GM18873 (cell line): ENCODE measurements at regions not wholly inside any gene's neighbourhood (a gene's known extent, or its start where the extent isn't known, plus 50 kb on each side); places are given as distances from the start of the nearest gene placed in this dataset.
"Not testable (repeated sequence)": the region's sequence is repeated elsewhere in the genome, so short reads cannot be mapped to it uniquely, and the experiment has no call there.

Source experiments
- ATAC-seq: cut with Tn5 transposase; IDR thresholded peaks from one replicate; pipeline ENCODE4 v1.9.1; 2021; ENCODE audit warnings: mild to moderate bottlenecking, moderate library complexity, moderate number of reproducible peaks; ENCODE audit not compliant: unreplicated experiment, low FRiP score

GRCh38 chr20:53823121-53823764 lies 229.6 kb upstream of the ZNF217 start:
- ATAC-seq: no peak

GRCh38 chr20:53822534-53822933 lies 228.9 kb upstream of the ZNF217 start:
- no peak for ATAC-seq

- ATAC-seq: no peak
Observed at GRCh38 chr20:53819973-53820451, 226.4 kb upstream of the ZNF217 start.

GRCh38 chr20:53818457-53819177 lies 225.0 kb upstream of the ZNF217 start:
- ATAC-seq: no peak

- ATAC-seq: not testable (repeated sequence)
Observed at GRCh38 chr20:53817513-53817912, 223.9 kb upstream of the ZNF217 start.

GRCh38 chr20:53816872-53817398 lies 223.3 kb upstream of the ZNF217 start:
- ATAC-seq: no peak

GRCh38 chr20:53815509-53815908 lies 221.9 kb upstream of the ZNF217 start:
- no peak for ATAC-seq

GRCh38 chr20:53814060-53814459 lies 220.4 kb upstream of the ZNF217 start:
- ATAC-seq: no peak

GRCh38 chr20:53813636-53814035 lies 220.0 kb upstream of the ZNF217 start:
- ATAC-seq: no peak

GRCh38 chr20:53811577-53811976 lies 217.9 kb upstream of the ZNF217 start:
- no peak for ATAC-seq

- ATAC-seq: no peak
Observed at GRCh38 chr20:53810661-53811355, 217.2 kb upstream of the ZNF217 start.

GRCh38 chr20:53809728-53810365 lies 216.2 kb upstream of the ZNF217 start:
- no peak for ATAC-seq

GRCh38 chr20:53809217-53809616 lies 215.6 kb upstream of the ZNF217 start:
- no peak for ATAC-seq

GRCh38 chr20:53808733-53809132 lies 215.1 kb upstream of the ZNF217 start:
- ATAC-seq: no peak

GRCh38 chr20:53808302-53808701 lies 214.7 kb upstream of the ZNF217 start:
- ATAC-seq: not testable (repeated sequence)

- ATAC-seq: no peak
Observed at GRCh38 chr20:53806683-53807401, 213.2 kb upstream of the ZNF217 start.

- no peak for ATAC-seq
Observed at GRCh38 chr20:53805895-53806384, 212.3 kb upstream of the ZNF217 start.

- no peak for ATAC-seq
Observed at GRCh38 chr20:53804920-53805894, 211.6 kb upstream of the ZNF217 start.

GRCh38 chr20:53804308-53804707 lies 210.7 kb upstream of the ZNF217 start:
- ATAC-seq: not testable (repeated sequence)
